Activated CD8-positive, alpha-beta memory T cell treated with anti-CD3 and anti-CD28 coated beads for 48 hours (primary cell): ENCODE measurements at regions not wholly inside any gene's neighbourhood (a gene's known extent, or its start where the extent isn't known, plus 50 kb on each side); places are given as distances from the start of the nearest gene placed in this dataset.
"Not testable (repeated sequence)": the region's sequence is repeated elsewhere in the genome, so short reads cannot be mapped to it uniquely, and the experiment has no call there.

Experiments used
- DNase-seq, 3 experiments: peaks; one replicate each; pipeline ENCODE4 v3.0.0-alpha.2; 2020; ENCODE audit warnings: low read depth in 2 of 3, low spot score in 2 of 3

DNA sequence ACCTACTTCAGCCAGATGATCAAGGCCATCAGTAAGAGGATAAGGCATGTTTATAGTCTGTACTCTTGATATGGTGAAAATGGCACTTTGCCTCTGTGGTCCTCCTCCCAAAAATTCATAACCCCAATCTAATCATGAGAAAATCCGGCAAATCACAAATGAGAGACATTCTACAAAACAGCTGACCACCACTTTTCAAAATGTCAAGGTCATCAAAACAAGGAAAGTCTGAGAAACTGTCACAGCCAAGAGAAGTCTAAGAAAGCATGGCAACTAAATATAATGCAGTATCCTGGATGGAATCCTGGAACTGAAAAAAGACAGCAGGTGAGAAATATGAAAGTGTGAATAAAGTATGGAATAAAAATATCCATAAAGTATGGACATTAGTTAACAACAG is 226.6 kb upstream of the INTU start:
- no peak for DNase-seq

GRCh38 chr4:127407572-127407971 is 225.2 kb upstream of the INTU start:
- DNase-seq, result not testable (repeated sequence)

GRCh38 chr4:127410201-127410600 is 222.6 kb upstream of the INTU start:
- DNase-seq, result no peak

DNA sequence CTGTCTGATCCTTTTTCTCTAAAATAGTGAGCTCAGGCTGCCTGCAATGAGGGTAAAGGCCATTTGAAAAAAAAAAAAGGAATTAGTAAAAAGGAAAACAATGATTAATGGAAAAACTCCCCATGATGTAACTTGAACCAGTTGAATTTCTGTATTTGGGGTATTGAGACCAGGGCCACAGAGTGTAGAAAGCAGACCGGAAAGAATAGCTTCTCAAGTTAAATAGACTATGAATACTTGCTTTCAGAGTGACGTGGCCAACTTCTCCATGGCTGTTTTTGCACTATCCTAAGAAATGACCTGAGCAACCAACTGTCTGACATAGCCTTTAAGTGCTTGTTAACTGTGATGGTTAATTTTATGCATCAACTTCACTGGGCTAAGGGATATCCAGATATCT is 222.1 kb upstream of the INTU start:
- no peak for DNase-seq

DNA sequence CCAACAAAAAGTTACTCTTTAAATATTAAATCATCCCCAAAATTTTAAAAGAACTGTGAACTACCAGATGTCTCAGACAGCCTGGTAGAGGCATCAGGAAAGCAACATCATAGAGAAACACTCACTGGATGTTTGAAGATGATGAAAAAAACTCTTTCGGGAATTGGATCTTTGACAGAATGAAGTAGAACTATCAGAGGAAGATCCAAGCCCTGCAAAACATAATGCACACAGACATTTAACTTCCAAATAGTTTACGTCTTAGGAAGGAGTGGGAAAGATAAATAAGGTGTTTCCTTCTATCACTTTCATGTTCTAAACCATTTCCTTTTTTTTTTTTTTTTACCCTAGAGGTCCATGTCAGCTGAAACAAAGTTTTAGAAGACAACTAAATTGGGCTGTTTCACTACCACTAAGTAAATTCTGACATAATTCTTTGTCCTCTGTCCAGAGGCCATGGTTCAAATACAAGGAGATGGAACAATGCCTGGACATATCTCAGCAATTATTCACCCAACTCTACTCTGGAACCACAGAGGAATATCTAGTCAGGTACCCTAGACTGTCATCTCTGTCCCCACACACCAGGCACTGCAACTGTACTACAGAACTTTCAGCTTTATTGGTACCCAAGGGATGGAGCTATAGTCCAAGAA is 217.7 kb upstream of the INTU start:
- DNase-seq, result no peak

DNA sequence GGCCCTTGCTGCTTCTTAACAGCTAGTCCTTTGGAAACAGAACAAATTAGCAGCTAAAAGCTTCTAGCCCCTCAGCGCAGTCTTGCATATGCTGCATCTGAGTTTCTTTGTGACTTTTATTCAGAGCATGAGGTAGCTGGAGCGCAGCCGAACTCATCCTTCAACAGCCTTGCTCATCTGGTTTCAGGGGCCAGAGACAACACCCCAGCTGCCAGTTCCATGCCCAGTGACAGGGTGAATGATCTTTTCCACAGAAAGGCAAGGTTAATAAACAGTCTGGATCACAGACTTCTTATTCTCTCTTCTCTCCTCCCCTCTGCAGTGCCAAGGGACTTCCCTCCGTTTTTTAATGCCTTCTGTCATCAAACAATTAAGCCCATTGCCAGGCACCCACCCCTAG is 216.6 kb upstream of the INTU start:
- DNase-seq, result no peak

GRCh38 chr4:127417885-127418535 is 214.7 kb upstream of the INTU start:
- DNase-seq, result no peak

DNA sequence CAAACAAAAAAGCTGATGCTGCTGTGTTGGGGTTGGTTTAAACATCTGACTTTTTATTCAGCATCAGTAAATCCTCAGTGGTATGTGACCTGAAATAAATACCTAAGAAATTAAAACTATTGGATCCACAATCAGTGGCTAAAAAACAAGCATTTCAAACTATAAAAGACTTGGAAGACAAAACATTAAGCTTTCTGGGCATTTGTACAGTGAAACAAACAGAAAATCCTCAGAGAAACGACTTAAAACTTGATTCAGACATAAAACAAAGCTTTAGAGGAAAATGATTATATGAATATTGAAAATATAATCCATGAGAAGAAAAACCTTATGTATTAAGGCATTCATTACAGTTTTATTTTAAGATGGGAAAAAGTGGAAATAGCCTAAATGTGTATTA is 213.3 kb upstream of the INTU start:
- DNase-seq, result no peak

GRCh38 chr4:127421437-127421836 is 211.3 kb upstream of the INTU start:
- no peak for DNase-seq

GRCh38 chr4:127425202-127425845 is 207.4 kb upstream of the INTU start:
- no peak for DNase-seq

GRCh38 chr4:127425851-127426250 is 206.9 kb upstream of the INTU start:
- DNase-seq, result no peak

DNA sequence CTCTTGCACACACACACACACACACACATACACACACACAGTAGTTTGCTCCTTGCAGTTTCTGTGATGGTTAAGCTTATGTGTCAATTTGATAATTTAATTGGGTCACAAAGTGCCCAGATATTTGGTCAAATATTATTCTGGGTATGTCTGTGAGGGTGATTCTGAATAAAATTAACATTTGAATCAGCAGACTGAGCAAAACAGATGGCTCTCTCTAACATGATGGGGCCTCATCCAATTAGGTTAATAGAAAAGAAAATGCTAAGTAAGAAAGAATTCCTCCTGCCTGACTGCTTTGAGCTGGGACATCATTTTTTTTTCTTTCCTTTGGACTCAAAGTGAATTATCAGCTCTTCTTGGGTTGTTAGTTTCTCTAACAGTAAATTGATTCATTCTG is 191.2 kb upstream of the INTU start:
- no peak for DNase-seq

DNA sequence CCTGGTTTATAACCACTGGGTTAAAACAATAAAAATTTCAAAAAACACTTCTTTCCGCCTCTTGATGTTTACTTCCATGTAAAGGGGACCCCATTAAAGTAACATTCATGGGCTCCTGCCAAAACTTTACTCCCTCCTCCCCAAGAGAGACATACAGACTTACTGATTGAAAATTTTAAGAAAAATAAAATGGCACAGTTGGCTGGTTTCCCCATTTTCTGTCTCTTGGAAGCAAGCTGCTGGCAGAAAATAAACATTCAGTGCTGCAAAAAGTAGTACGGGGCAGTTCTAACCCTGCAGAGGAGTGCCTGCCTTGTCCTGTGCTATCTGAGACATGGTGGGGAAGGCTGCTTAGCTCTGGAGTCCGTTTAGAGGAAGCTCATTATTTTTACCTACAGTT is 187.3 kb upstream of the INTU start:
- no peak for DNase-seq

GRCh38 chr4:127446427-127446885 is 186.3 kb upstream of the INTU start:
- DNase-seq, result no peak

DNA sequence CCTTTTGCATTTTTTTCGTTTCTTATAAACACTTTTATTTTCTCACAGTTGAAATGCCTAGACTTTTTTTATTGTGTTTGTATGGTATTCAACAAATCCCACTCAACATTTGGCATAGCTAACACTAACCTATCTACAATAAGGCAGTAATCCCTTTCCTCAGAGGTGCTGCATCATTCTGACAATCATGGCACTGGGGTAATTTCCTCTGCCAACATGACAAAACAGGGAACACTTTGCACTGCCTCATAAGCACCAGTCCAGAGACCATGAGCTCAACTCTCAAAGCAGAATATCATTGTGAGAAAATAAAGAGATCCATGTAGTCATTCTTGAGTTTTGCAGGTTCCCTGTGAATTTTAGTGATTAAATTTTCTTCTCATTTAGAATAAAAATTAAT is 183.8 kb upstream of the INTU start:
- DNase-seq, result no peak

DNA sequence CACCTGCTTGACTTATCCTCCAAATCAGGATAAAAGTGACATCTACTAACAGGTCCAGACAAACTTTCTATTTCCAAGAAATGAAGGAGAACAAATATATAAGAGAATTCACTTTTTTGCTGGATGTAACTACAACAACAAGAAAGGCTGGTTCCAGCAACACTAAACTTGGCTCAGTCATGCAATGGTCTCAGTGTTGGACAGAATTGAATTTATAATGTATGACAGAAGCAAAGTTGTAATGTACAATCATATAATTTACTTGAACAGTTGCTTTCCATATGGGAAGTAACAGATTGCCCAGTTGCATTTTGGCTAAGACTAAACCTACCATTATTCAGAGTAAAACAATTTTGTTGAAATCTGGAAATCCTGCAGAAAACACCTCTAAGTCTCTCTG is 183.3 kb upstream of the INTU start:
- DNase-seq, result no peak

GRCh38 chr4:127450276-127450675 is 182.5 kb upstream of the INTU start:
- DNase-seq, result no peak

DNA sequence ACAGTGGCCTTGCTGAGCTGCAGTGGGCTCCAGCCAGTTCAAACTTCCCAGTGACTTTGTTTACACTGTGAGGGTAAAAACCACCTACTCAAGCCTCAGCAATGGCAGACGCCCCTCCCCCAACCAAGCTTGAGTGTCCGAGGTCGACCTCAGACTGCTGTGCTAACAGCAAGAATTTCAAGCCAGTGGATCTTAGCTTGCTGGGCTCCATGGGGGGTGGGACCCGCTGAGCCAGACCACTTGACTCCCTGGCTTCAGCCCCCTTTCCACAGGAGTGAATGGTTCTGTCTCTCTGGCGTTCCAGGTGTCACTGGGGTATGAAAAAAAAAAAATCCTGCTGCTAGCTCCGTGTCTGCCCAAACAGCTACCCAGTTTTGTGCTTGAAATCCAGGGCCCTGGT is 168.9 kb upstream of the INTU start:
- DNase-seq, result no peak

DNA sequence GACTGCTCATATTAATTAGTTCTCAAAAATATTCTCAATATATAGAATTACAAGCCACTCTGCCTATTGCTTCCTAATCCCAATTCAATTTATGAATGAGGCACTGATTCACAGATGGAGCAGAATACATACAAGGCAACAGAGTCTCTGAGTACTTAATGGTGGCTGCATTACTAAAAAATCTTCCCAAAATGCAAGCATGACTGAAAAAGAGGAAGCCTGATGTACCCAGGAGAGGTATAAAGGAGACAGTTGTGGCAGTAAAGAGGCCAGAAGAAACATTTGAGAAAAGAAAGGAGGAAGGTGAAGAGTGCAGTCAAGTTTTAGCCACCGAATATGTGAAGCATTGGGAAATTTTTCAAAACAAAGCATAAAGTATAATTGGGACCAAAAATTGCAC is 163.2 kb upstream of the INTU start:
- DNase-seq, result no peak

DNA sequence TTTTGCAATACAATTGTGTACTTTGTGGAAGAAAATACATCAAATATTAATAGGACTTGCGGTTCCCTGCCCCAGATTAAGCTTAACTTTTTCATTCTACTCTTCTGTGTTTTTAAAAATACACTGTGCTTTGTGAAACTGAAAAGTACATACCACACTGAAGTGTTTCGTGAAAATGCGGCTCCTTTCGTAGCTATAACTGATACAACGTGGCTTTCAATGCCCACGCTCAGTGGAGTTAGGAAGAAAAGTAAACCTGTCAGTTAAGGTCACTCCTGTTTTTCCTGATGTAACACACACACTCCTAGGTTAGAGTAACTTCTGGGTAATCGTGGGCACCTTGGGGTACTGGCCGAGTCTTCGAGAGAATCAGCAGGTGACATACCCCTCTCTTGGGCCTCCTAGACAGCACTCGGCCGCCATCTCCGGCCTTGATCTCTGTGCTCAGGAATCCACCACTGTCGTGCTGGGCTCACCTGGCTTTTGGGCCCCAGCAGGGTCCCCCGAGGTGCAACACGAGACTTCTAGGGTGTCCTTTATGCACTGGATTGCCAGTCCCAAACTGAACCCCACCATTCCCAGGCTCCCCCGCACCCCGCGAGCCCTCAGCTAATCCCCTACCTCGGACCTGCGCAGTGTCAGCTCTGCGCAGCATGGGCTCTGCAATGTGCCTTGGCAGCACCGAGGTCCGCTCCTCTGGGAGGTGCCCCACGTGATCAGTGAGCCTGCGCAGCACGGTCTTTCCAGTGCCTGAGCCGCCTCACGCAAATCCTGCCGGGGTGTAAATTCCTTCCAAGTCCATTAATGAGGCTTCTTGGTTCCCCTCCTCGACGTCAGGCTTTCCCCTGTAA is 162.6 kb upstream of the INTU start:
- no peak for DNase-seq

GRCh38 chr4:127478271-127478670 is 154.5 kb upstream of the INTU start:
- DNase-seq, result not testable (repeated sequence)
